GM13977 (cell line): ENCODE measurements at regions not wholly inside any gene's neighbourhood (a gene's known extent, or its start where the extent isn't known, plus 50 kb on each side); places are given as distances from the start of the nearest gene placed in this dataset.

Source experiments
- DNase-seq: peaks from one replicate; pipeline ENCODE4 v3.0.0; 2012; ENCODE audit warnings: low spot score
- in situ Hi-C: fragments of 300-500 bp; cut with MboI; formaldehyde crosslinking; loops from one replicate; pipeline ENCODE4 v1.12.0; 2022; ENCODE audit warnings: low sequenced_read_pairs, low pct_unique_long_range_greater_than_20kb, mixed read lengths, inconsistent platforms; ENCODE audit not compliant: unreplicated experiment
- TF ChIP-seq, protein P1 (sequence below): IDR thresholded peaks from 2 replicates; pipeline ENCODE4 v1.5.1; 2012; ENCODE audit warnings: mild to moderate bottlenecking, control low read depth; ENCODE audit not compliant: insufficient read depth; ENCODE audit errors: extremely low read depth, missing control alignments

DNA sequence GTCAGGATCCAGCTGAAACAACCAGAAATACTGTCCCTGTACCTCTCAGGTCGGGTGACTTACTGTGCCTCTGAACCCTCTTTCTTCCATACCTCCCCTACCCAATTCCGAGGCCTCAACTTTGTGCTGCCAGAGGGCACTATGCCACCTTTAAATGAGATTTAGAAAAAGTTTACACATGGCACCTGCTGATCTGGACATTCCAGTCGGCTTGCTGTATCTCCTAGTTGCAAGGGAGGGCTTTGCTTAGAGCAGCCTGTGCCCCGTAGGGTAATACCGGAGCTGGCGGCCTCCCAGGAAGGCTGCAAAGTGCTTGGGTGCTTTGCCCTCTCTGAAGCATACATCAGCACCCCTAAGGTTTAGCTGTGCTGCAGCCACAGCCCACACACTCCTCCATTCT lies 306.0 kb upstream of the RBFOX1 start:
- in situ Hi-C loops = no loop called here

DNA sequence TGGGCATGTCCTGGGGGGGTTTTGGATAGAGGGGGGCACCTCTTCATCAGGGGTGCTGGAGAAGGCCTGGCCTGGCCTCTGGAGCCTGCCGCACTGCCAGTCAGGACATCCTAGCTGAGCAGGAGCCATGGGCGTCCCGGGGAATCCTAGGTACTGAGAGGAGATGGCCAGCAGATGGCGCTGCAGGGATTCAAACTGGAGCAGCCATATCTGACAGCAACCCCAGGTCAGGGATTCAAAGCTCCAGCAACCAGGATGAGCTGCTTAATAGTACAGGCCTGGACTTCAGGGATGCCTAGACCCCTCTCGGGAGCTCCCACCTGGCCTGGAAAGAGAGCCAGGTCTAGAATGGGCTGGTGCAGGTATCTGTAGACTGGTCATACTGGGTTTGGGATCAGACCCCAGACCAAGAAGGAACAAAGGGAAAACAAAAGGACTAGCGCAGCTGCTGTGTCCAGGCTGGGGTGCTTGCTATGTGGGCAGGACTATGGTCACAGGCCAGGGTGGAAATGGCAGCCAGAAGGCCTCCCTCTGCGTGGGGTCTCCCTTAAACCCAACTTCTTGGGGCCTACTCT lies 306.9 kb upstream of the RBFOX1 start:
- TF ChIP-seq, protein P1, sequence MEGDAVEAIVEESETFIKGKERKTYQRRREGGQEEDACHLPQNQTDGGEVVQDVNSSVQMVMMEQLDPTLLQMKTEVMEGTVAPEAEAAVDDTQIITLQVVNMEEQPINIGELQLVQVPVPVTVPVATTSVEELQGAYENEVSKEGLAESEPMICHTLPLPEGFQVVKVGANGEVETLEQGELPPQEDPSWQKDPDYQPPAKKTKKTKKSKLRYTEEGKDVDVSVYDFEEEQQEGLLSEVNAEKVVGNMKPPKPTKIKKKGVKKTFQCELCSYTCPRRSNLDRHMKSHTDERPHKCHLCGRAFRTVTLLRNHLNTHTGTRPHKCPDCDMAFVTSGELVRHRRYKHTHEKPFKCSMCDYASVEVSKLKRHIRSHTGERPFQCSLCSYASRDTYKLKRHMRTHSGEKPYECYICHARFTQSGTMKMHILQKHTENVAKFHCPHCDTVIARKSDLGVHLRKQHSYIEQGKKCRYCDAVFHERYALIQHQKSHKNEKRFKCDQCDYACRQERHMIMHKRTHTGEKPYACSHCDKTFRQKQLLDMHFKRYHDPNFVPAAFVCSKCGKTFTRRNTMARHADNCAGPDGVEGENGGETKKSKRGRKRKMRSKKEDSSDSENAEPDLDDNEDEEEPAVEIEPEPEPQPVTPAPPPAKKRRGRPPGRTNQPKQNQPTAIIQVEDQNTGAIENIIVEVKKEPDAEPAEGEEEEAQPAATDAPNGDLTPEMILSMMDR = peak; percentile 48
- peak; percentile 24 for DNase-seq
- in situ Hi-C loops = no loop called here

More for the DNA sequence above, 306.0 kb upstream of the RBFOX1 start:
- TF ChIP-seq, protein P1 = no peak
- no peak for DNase-seq

- DNase-seq = no peak
- in situ Hi-C loops = no loop called here
- TF ChIP-seq, protein P1 = no peak
These were observed 310.9 kb upstream of the RBFOX1 start for GRCh38 chr16:7021653-7022275.

GRCh38 chr16:7017006-7017662 lies 315.5 kb upstream of the RBFOX1 start:
- no peak for DNase-seq
- in situ Hi-C loops = no loop called here
- TF ChIP-seq, protein P1 = no peak

DNA sequence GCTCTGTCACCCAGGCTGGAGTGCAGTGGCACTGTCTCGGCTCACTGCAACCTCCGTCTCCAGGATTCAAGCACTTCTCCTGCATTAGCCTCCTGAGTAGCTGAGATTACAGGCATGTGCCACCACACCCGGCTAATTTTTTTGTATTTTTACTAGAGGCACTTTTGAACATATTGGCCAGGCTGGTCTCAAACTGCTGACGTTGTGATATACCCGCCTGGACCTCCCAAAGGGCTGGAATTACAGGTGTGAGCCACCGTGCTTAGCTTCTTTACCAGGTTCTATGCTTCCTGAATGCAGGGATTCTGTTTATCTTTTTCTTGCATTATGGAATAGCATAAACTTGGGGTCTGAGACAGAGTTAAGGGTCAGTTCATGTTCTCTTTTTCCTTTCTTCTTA lies 317.9 kb upstream of the RBFOX1 start:
- DNase-seq = no peak
- TF ChIP-seq, protein P1 = no peak
- in situ Hi-C loops = no loop called here

DNA sequence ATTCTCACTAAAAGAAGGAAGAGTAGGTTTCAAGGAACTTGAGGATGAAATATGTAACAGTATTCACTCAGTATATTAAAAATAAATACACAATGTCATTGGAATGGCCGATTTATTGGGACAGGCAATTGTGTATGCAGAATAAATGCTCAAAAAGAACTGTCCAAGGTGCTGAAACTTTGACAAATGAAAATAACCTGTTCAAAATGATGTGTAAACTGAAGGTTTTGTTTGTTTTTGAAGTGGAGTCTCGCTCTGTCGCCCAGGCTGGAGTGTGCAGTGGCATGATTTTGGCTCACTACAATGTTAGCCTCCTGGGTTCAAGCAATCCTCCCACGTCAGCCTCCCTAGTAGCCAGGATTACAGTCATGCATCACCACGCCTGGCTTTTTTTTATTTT lies 318.7 kb upstream of the RBFOX1 start:
- DNase-seq = no peak
- TF ChIP-seq, protein P1 = no peak
- in situ Hi-C loops = no loop called here
